ENCODE measurements at regions not wholly inside any gene's neighbourhood (a gene's known extent, or its start where the extent isn't known, plus 50 kb on each side); places are given as distances from the start of the nearest gene placed in this dataset.

- no peak overlapping the region for H3K27ac ChIP-seq (ENCODE audit: low read depth, low read length, poor library complexity, severe bottlenecking)
Observed at GRCh38 chr13:22232186-22232585, 561.3 kb downstream of the FGF9 start.

GRCh38 chr13:22235285-22235949, 564.5 kb downstream of the FGF9 start:
- Histone ChIP-seq H3F3A (ENCODE audit: insufficient read depth, low read length) (no peaks in the 10 kb centered on the region), H3K27ac (ENCODE audit: low read depth, low read length, poor library complexity, severe bottlenecking) (no peak overlapping the region), H3K36me3 (ENCODE audit: insufficient read depth, low read length) (no peaks in the 10 kb centered on the region), H3K9me3 (ENCODE audit: low read length) (no peaks in the 10 kb centered on the region), H4K20me1 (ENCODE audit: insufficient read depth, low read length) (no peaks in the 10 kb centered on the region), H3K9ac (ENCODE audit: low read length) (no peak overlapping the region), H3K9me2 (ENCODE audit: low read depth, low read length) (no peaks in the 10 kb centered on the region), H2AFZ (ENCODE audit: low read length) (no peak overlapping the region), H3K4me2 (ENCODE audit: low read length) (no peak overlapping the region), H3K79me2 (ENCODE audit: insufficient read depth, low read length) (no peaks in the 10 kb centered on the region), H3K4me1 (ENCODE audit: insufficient read depth, low read length, severe bottlenecking) (no peaks in the 10 kb centered on the region), H3K27me3 (ENCODE audit: insufficient read depth, low read length) (no peaks in the 10 kb centered on the region), H3K4me3 (ENCODE audit: low read depth, low read length, poor library complexity, severe bottlenecking) (no peak overlapping the region)
- TF ChIP-seq EZH2 (IDR thresholded peaks at IDR 0.05; ENCODE audit: borderline replicate concordance, low read length) (no peak), CTCF (IDR thresholded peaks at IDR 0.05; ENCODE audit: low read length) (no peak)

More at GRCh38 chr13:22232186-22232585, 561.3 kb downstream of the FGF9 start:
- H2AFZ ChIP-seq (ENCODE audit: low read length), result no peak overlapping the region
- H4K20me1 ChIP-seq (ENCODE audit: insufficient read depth, low read length), result no peaks in the 10 kb centered on the region
- TF ChIP-seq EZH2 (IDR thresholded peaks at IDR 0.05; ENCODE audit: borderline replicate concordance, low read length) (no peak), CTCF (IDR thresholded peaks at IDR 0.05; ENCODE audit: low read length) (no peak)
- H3K4me3 ChIP-seq (ENCODE audit: low read depth, low read length, poor library complexity, severe bottlenecking), result no peak overlapping the region
- no peaks in the 10 kb centered on the region for H3F3A ChIP-seq (ENCODE audit: insufficient read depth, low read length)
- no peaks in the 10 kb centered on the region for H3K79me2 ChIP-seq (ENCODE audit: insufficient read depth, low read length)
- H3K36me3 ChIP-seq (ENCODE audit: insufficient read depth, low read length), result no peaks in the 10 kb centered on the region
- no peaks in the 10 kb centered on the region for H3K9me2 ChIP-seq (ENCODE audit: low read depth, low read length)
- H3K27me3 ChIP-seq (ENCODE audit: insufficient read depth, low read length), result no peaks in the 10 kb centered on the region
- H3K4me2 ChIP-seq (ENCODE audit: low read length), result no peak overlapping the region
- H3K9ac ChIP-seq (ENCODE audit: low read length), result no peak overlapping the region
- no peaks in the 10 kb centered on the region for H3K9me3 ChIP-seq (ENCODE audit: low read length)
- no peaks in the 10 kb centered on the region for H3K4me1 ChIP-seq (ENCODE audit: insufficient read depth, low read length, severe bottlenecking)

DNA sequence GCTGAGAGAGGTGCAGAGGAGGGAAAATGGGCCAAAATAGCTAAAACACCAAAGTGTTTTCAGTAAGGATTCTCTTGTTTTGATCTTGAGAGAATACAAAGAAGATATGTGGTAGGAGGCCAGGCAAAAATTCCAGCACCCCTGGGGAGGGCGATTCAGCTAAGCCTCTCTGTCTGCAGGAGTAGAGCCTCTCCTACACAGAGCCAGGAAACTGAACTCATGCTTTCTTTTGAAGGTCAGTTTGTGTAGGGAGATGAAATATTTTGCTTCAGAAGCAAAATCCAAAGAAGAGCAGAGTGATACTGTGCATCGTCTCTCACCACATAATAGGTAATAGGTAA, 565.0 kb downstream of the FGF9 start:
- Histone ChIP-seq H4K20me1 (ENCODE audit: insufficient read depth, low read length) (no peaks in the 10 kb centered on the region), H3F3A (ENCODE audit: insufficient read depth, low read length) (no peaks in the 10 kb centered on the region), H2AFZ (ENCODE audit: low read length) (no peak overlapping the region), H3K4me3 (ENCODE audit: low read depth, low read length, poor library complexity, severe bottlenecking) (no peak overlapping the region), H3K79me2 (ENCODE audit: insufficient read depth, low read length) (no peaks in the 10 kb centered on the region), H3K27ac (ENCODE audit: low read depth, low read length, poor library complexity, severe bottlenecking) (no peak overlapping the region), H3K9me2 (ENCODE audit: low read depth, low read length) (no peaks in the 10 kb centered on the region), H3K9ac (ENCODE audit: low read length) (no peak overlapping the region), H3K4me2 (ENCODE audit: low read length) (no peak overlapping the region), H3K9me3 (ENCODE audit: low read length) (no peaks in the 10 kb centered on the region), H3K36me3 (ENCODE audit: insufficient read depth, low read length) (no peaks in the 10 kb centered on the region), H3K4me1 (ENCODE audit: insufficient read depth, low read length, severe bottlenecking) (no peaks in the 10 kb centered on the region), H3K27me3 (ENCODE audit: insufficient read depth, low read length) (no peaks in the 10 kb centered on the region)
- TF ChIP-seq CTCF (IDR thresholded peaks at IDR 0.05; ENCODE audit: low read length) (no peak), EZH2 (IDR thresholded peaks at IDR 0.05; ENCODE audit: borderline replicate concordance, low read length) (no peak)
